ENCODE measurements at regions not wholly inside any gene's neighbourhood (a gene's known extent, or its start where the extent isn't known, plus 50 kb on each side); places are given as distances from the start of the nearest gene placed in this dataset.

DNA sequence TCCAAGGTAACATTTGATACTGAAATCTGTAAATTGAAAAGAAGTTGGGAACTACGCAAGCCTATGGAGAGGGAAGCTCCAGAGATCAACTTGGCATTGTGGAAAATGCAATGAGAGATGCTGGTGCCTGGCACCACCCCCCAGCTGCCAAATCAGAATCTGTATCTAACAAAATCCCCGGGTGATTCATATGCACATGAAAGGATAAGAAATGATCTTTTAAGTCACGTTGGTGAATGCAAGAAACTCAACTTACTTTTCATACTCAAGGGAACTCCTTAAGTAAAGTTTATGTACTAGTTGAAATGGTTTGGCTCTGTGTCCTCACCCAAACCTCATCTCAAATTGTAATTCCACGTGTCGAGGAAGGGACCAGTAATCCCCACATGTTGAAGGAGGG is 158.5 kb upstream of the MYO16 start:
- DNase-seq = no peak
- H3K9me3 Mint-ChIP-seq = no peaks in the 10 kb centered on the region
- H3K4me3 Mint-ChIP-seq = no peak overlapping the region
- H3K36me3 Mint-ChIP-seq = peaks cover 4% of the 10 kb centered on the region
- no peaks in the 10 kb centered on the region for H3K4me1 Mint-ChIP-seq
- H3K27ac Mint-ChIP-seq = no peak overlapping the region
- peaks cover 6% of the 10 kb centered on the region for H3K27me3 Mint-ChIP-seq

DNA sequence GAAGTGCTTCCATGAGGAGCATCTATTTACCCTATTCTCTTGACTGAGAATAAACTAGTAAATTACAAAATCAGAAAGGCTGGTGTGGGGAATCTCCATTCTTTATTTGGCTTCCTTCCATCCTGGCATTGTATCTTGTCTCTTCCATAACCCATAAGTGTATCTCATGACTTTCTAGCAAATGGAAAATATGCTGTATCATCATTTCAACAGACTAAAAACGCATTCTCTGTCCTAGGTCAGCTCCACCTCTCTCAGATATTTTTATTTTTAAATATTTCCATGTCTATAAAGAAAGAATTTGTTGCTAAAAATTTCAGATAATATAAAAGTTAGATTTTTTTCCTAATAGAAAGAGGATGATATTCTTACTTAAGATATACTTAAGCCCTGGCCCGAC is 154.2 kb upstream of the MYO16 start:
- Mint-ChIP-seq H3K9me3 (no peaks in the 10 kb centered on the region), H3K27me3 (peaks cover 3% of the 10 kb centered on the region), H3K27ac (no peak overlapping the region), H3K4me1 (no peaks in the 10 kb centered on the region), H3K36me3 (peaks cover 4% of the 10 kb centered on the region), H3K4me3 (no peak overlapping the region)
- DNase-seq = no peak

- H3K27me3 Mint-ChIP-seq = no peaks in the 10 kb centered on the region
- no peaks in the 10 kb centered on the region for H3K9me3 Mint-ChIP-seq
- no peaks in the 10 kb centered on the region for H3K36me3 Mint-ChIP-seq
- no peak overlapping the region for H3K4me3 Mint-ChIP-seq
- no peaks in the 10 kb centered on the region for H3K4me1 Mint-ChIP-seq
- DNase-seq = no peak
- no peak overlapping the region for H3K27ac Mint-ChIP-seq
These were observed 152.0 kb upstream of the MYO16 start for GRCh38 chr13:108477376-108477775.

DNA sequence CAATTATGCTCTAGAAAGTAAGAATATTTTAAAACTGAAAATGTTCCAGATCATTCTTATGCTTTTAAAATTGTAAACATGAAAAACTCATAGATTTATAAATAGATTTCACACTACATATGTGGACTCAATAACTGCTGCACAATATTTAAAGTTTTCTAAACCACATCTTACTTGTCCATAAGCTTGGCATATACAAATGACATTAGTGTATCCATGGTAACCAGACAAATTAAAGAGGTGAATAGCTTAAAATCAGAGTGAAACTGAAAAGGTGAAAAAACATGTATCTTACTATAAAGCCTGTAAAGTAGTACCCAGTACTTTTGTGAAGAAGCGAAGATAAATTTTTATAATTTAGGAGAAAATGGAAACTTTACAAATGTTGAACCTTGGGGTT is 151.2 kb upstream of the MYO16 start:
- no peaks in the 10 kb centered on the region for H3K9me3 Mint-ChIP-seq
- H3K4me3 Mint-ChIP-seq = no peak overlapping the region
- DNase-seq = no peak
- H3K4me1 Mint-ChIP-seq = no peaks in the 10 kb centered on the region
- H3K27me3 Mint-ChIP-seq = no peaks in the 10 kb centered on the region
- H3K27ac Mint-ChIP-seq = no peak overlapping the region
- no peaks in the 10 kb centered on the region for H3K36me3 Mint-ChIP-seq

DNA sequence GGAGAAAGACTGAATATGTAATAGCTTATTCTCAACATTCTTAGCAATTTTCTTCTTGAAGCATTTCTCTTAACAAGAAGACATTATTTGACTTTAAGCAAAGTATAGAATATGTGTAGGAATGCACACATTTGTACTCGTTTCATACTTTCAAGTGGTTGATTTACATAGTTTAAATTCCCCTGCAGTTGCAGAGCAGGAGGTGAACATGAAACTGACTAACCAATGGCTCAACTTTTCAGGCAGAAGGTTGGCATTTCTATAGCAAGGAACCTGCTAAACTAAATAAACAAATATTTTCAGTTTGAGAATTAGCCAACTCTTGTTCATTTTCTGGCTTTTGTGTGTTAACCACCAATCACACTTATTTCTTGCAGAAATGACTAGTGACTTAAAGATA is 145.4 kb upstream of the MYO16 start:
- peaks cover 9% of the 10 kb centered on the region for H3K27me3 Mint-ChIP-seq
- H3K27ac Mint-ChIP-seq = no peak overlapping the region
- H3K4me1 Mint-ChIP-seq = no peaks in the 10 kb centered on the region

DNA sequence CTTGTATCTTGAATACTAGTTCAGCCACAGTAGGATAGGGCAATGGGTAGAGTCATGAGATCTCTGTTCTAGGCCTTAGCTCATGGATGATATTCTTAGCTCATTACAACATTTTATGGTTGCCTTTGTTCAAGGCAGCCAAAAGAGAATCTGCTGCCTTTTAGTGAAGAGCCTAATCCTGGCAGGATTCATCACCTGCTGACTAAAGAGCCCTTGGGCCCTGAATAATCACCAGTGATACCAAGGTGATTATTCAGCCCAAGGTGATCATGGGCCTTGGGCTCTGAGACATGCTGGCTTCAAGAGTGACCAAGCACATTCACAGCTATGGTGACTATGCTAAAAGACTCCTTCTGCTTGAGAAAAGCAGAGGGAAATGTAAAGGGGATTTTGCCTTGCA is 143.3 kb upstream of the MYO16 start:
- H3K4me3 Mint-ChIP-seq = no peak overlapping the region
- H3K27me3 Mint-ChIP-seq = peaks cover 9% of the 10 kb centered on the region
- H3K27ac Mint-ChIP-seq = no peak overlapping the region
- peaks cover 2% of the 10 kb centered on the region for H3K9me3 Mint-ChIP-seq
- H3K36me3 Mint-ChIP-seq = peaks cover 2% of the 10 kb centered on the region
- H3K4me1 Mint-ChIP-seq = no peaks in the 10 kb centered on the region
- DNase-seq = no peak

More for the DNA sequence above, 145.4 kb upstream of the MYO16 start:
- Mint-ChIP-seq H3K36me3 (peaks cover 2% of the 10 kb centered on the region), H3K4me3 (no peak overlapping the region), H3K9me3 (peaks cover 2% of the 10 kb centered on the region)
- no peak for DNase-seq

DNA sequence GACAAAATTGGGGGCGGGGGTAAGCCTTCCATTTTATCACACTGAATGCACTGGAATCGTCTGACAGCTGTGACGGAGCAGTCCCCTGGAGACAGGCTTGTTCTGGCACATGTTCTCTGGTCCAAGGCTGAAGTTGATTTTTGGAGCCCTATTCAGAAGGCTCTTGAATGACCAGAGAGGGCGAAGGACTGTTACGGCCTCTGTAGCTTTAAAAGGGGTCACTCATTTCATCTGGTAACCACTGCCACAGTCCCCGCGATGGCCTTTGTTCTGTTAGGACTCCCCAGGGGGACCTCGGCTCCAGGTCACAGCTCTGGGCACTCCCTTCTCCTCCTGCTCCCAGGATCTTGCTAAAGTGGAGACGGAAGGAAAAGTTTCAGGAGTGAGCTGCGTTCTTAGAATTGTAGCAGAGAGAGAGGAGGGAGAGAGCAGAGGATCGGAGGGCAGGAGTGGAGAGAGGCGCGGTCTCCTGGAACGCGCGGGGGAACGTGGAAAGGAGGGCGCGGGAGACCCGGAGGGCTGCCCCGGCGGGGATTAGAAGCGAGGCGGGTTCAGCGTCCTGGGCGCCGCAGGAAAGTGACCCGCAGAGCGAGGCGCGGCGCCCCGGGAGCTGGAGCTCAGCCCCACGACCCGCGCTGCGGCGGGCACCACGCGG is 134.3 kb upstream of the MYO16 start:
- no peaks in the 10 kb centered on the region for H3K9me3 Mint-ChIP-seq
- no peaks in the 10 kb centered on the region for H3K36me3 Mint-ChIP-seq
- H3K4me1 Mint-ChIP-seq = peaks cover 8% of the 10 kb centered on the region
- peaks cover 45% of the 10 kb centered on the region for H3K27me3 Mint-ChIP-seq
- peak overlapping the region; percentile 69 for H3K4me3 Mint-ChIP-seq
- H3K27ac Mint-ChIP-seq = no peak overlapping the region
- no peak for DNase-seq

DNA sequence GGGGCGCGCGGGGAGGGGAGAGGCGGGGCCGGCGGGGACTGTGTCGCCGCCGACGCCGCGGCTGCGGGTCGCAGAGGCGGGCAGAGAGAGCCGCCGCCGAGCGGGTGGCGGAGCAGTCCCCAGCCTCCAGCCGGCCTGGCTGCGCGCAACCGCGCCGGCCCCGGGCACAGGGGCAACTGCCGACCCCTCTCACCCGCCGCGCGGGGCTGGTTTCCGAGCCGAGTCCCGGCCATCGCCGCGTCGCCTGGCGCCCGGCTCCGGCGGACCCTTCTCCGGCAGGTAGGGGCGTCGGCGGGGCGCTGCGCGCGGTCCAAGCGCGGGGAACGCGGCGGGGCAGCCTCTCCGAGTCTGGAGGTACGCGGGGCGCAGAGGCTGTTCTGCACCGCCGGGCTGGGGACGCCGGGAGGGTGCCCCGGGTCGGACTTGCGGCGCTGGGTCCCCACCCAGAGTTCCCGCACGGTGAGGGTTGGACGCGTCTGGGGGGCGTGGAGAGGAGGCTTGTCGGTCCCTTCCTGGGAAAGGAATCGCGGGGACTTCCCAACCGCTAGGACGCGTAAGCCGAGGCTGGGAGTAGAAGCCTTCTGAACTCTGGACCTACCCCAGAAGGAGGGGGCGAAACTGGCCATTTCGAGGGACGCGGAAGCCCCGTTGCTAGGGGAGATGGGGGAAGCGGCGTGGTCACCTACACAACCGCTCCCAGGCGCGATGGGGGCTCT is 133.6 kb upstream of the MYO16 start:
- Mint-ChIP-seq H3K4me3 (peak overlapping the region; percentile 38), H3K9me3 (no peaks in the 10 kb centered on the region), H3K36me3 (no peaks in the 10 kb centered on the region), H3K27ac (no peak overlapping the region), H3K4me1 (peaks cover 8% of the 10 kb centered on the region), H3K27me3 (peaks cover 50% of the 10 kb centered on the region)
- DNase-seq = peak; percentile 4

DNA sequence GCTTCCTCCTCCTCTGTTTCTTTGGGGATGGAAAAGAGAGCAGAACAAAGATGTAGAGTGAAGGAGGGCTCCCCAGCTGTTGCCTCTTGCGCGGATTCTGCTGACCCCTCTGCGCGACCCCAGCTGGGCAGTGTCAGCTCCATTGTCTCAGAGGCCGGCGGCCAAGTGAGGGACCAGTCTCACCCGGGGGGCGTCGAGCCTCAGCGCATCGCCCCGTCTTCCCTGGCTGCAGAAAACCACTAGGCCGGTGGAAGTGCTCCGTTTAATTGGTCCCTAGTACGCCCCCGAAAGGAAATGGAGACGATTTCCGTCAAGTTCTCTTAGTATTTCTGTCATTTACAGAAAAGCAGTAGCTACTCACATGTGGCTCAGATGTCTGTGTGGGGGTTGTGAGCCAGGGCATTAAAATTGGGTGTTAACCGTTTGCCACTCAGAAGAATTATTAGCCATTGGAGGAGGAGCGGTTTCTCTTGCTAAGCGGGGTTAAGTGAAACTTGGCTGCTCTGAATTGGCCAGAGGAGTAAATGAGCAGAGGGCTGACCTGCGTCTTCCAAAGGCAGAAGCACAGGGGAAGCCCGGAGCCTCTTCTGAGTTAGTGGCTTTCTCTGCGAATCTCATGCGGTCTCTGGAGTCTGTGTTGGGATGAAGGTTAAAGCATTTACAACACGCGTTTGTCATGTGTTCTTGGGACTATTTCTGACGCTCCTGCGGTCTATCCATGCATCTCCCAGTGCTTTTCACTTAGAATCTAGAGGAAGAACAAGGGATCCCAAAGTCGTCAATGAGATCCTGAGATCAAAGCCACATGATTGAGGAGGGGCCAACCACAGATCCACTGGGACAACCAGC is 132.8 kb upstream of the MYO16 start:
- H3K27me3 Mint-ChIP-seq = peaks cover 52% of the 10 kb centered on the region
- no peaks in the 10 kb centered on the region for H3K9me3 Mint-ChIP-seq
- H3K4me1 Mint-ChIP-seq = peaks cover 8% of the 10 kb centered on the region
- H3K27ac Mint-ChIP-seq = no peak overlapping the region
- no peaks in the 10 kb centered on the region for H3K36me3 Mint-ChIP-seq
- H3K4me3 Mint-ChIP-seq = peak overlapping the region; percentile 38
- no peak for DNase-seq

DNA sequence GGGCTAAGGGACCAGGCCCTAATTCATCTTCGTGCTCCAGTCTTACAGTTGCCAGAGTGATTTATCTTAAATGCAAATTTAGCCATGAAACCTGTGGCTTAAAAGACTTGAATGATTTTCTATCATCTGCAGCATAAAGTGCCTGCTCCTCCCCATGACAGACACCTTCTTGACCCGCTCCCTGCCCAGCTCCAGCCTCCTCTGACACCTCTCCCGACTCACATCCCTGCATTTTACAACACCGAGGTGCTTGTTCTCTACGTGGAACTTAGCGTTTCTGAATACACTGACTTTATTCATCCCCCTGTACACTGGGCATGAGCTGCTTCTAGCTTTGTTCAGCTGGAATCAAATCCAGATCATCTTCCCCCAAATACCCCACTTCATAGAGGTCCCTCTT is 128.7 kb upstream of the MYO16 start:
- no peaks in the 10 kb centered on the region for H3K36me3 Mint-ChIP-seq
- H3K4me1 Mint-ChIP-seq = peaks cover 5% of the 10 kb centered on the region
- peaks cover 38% of the 10 kb centered on the region for H3K27me3 Mint-ChIP-seq
- no peak overlapping the region for H3K27ac Mint-ChIP-seq
- H3K4me3 Mint-ChIP-seq = no peak overlapping the region
- no peak for DNase-seq
- no peaks in the 10 kb centered on the region for H3K9me3 Mint-ChIP-seq

DNA sequence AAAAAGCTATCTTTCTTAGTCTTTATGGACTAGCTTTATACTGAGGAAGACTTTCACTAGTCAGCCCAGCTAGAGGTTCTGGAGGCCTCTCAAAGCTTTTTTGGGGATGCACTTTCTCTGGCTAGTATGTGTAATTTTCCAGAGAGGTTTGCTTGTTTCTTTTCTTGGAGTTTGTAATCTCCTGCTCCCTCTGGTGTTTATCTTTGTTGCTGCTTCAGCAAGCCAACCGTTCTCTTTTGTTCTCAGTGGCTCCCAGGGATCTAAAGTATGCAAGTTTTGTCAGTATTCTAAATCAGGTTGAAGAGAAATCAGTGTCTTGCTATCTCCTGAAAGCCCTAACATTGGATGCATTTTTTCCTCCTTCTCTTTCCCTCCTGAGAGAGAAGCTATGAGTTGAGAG is 121.1 kb upstream of the MYO16 start:
- H3K4me1 Mint-ChIP-seq = no peaks in the 10 kb centered on the region
- no peak overlapping the region for H3K4me3 Mint-ChIP-seq
- H3K27ac Mint-ChIP-seq = no peak overlapping the region
- no peaks in the 10 kb centered on the region for H3K27me3 Mint-ChIP-seq
- no peak for DNase-seq
- peaks cover 10% of the 10 kb centered on the region for H3K9me3 Mint-ChIP-seq
- no peaks in the 10 kb centered on the region for H3K36me3 Mint-ChIP-seq

GRCh38 chr13:108525827-108526226 is 103.6 kb upstream of the MYO16 start:
- DNase-seq = no peak
- Mint-ChIP-seq H3K27ac (no peak overlapping the region), H3K4me1 (no peaks in the 10 kb centered on the region), H3K36me3 (no peaks in the 10 kb centered on the region), H3K4me3 (no peak overlapping the region), H3K27me3 (peaks cover 17% of the 10 kb centered on the region), H3K9me3 (no peaks in the 10 kb centered on the region)

DNA sequence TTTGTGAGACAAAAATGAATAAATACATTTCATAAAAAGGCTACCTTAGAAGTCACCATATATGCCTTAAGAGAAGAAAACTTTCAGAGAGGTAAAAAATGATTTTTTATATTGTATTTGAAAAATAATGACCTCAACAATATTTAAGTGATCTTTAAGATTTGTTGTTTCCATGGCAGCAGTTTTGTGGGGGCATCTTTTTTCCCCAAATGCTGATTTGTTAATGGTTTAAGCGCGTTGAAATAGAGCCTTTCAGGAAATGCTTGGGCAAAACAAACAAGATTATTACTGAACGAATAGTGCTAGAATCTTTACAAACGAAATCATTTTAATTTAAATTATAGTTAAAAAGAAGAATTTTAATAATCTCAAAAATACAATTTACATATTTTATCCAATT is 103.1 kb upstream of the MYO16 start:
- H3K4me1 Mint-ChIP-seq = no peaks in the 10 kb centered on the region
- H3K4me3 Mint-ChIP-seq = no peak overlapping the region
- DNase-seq = no peak
- no peaks in the 10 kb centered on the region for H3K9me3 Mint-ChIP-seq
- no peak overlapping the region for H3K27ac Mint-ChIP-seq
- peaks cover 15% of the 10 kb centered on the region for H3K27me3 Mint-ChIP-seq
- no peaks in the 10 kb centered on the region for H3K36me3 Mint-ChIP-seq

DNA sequence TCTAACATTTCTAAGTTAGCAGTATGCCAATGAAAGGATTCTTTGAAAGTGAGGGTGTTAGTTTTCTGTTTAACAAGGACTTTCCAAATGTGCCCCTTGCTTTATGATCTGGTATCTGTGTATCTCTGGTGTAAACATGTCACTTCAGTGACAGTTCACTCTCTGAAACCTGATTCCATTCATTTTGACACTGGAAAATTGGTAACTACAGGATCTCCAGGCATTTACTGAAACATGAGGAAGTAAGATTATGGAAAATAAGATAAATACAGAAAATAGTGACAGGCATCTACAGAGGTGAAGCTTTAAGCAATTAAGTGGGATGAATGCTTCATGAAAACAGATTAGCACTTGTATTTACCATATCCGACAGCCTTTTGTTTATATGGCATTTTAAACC is 101.6 kb upstream of the MYO16 start:
- no peak for DNase-seq
- H3K4me1 Mint-ChIP-seq = no peaks in the 10 kb centered on the region
- H3K36me3 Mint-ChIP-seq = no peaks in the 10 kb centered on the region
- no peak overlapping the region for H3K27ac Mint-ChIP-seq
- no peaks in the 10 kb centered on the region for H3K9me3 Mint-ChIP-seq
- H3K27me3 Mint-ChIP-seq = peaks cover 15% of the 10 kb centered on the region
- no peak overlapping the region for H3K4me3 Mint-ChIP-seq

GRCh38 chr13:108528303-108528702 is 101.1 kb upstream of the MYO16 start:
- Mint-ChIP-seq H3K4me1 (no peaks in the 10 kb centered on the region), H3K27ac (no peak overlapping the region), H3K9me3 (no peaks in the 10 kb centered on the region), H3K4me3 (no peak overlapping the region), H3K36me3 (no peaks in the 10 kb centered on the region), H3K27me3 (peaks cover 15% of the 10 kb centered on the region)
- no peak for DNase-seq
